ENCODE measurements at regions not wholly inside any gene's neighbourhood (a gene's known extent, or its start where the extent isn't known, plus 50 kb on each side); places are given as distances from the start of the nearest gene placed in this dataset.

GRCh38 chr6:135731116-135731515 is 120.4 kb upstream of the PDE7B start:
- TF ChIP-seq CTCF (IDR thresholded peaks at IDR 0.05; ENCODE audit: insufficient read depth, low read length, poor library complexity, severe bottlenecking) (no peak), EZH2phosphoT487 (conservative IDR thresholded peaks at IDR 0.05; ENCODE audit: low read length) (no peak)

All from SU-DHL-6 (cell line).